PC-9 (cell line): ENCODE measurements at regions not wholly inside any gene's neighbourhood (a gene's known extent, or its start where the extent isn't known, plus 50 kb on each side); places are given as distances from the start of the nearest gene placed in this dataset.

Experiments
- CTCF ChIP-seq: fragments of 200-600 bp; sonication (generic); conservative IDR thresholded peaks from 2 replicates; pipeline ENCODE4 v1.6.1; 2017; ENCODE audit warnings: mixed run types, antibody characterized with exemption, mild to moderate bottlenecking, moderate library complexity
- EZH2 ChIP-seq: fragments of 200-600 bp; sonication (generic); IDR thresholded peaks from 2 replicates; pipeline ENCODE4 v1.8.0; 2017; ENCODE audit warnings: antibody characterized with exemption, low read depth

DNA sequence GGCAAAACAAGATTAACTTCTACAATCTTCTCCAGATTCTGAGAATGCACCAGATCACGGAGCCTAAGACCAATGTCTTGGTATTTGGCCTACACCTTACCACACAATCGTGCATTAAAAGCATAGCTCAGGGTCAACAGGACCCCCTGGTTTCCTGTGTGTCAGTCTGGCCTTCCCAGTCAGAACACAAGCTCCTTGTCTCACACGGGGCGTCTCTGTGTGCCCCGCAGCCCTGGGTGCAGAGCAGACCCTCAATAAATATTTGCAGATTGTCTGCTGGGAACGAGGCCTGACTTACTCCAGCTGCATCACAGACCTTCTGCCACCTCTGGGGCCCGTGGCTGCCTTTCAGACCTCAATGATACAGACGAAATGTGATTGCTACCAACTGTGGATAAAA, 82.5 kb upstream of the CTNNB1 start:
- TF ChIP-seq CTCF (no peak), EZH2 (no peak)
